HEK293 (cell line): ENCODE measurements at regions not wholly inside any gene's neighbourhood (a gene's known extent, or its start where the extent isn't known, plus 50 kb on each side); places are given as distances from the start of the nearest gene placed in this dataset.

Experiments
- CTCF ChIA-PET: fragments of 350-600 bp; formaldehyde crosslinking; extraction: SDS; loops from one replicate; lab custom pipeline; 2021; ENCODE audit warnings: antibody characterized with exemption; lab: Yijun Ruan, JAX
- POLR2A ChIA-PET: fragments of 300-600 bp; formaldehyde crosslinking; extraction: SDS; loops from one replicate; lab custom pipeline; 2020; ENCODE audit warnings: antibody characterized with exemption, inconsistent platforms; lab: Yijun Ruan, JAX
- H3K27ac ChIP-seq: fragments of 200-500 bp; sonication (Bioruptor generic); 2 replicates; pipeline ENCODE4 v1.5.1; 2014; ENCODE audit warnings: low read depth, low read length, control low read depth, inconsistent platforms; ENCODE audit errors: extremely low read depth
- H3K36me3 ChIP-seq, 2 experiments: fragments of 200-500 bp in 1 of 2; sonication (Bioruptor generic) in 1 of 2; 1 replicate in 1 of 2; 2 replicates in 1 of 2; pipeline ENCODE4 v1.5.1; 2014 to 2017; ENCODE audit warnings: inconsistent platforms in 2 of 2, low read length in 2 of 2; ENCODE audit not compliant: control insufficient read depth in 2 of 2, insufficient read depth in 1 of 2
- H3K4me1 ChIP-seq: fragments of 200-500 bp; sonication (Bioruptor generic); 2 replicates; pipeline ENCODE4 v1.5.1; 2014; ENCODE audit warnings: mild to moderate bottlenecking, low read length, inconsistent platforms; ENCODE audit not compliant: control insufficient read depth, insufficient read depth
- H3K4me3 ChIP-seq: 2 replicates; pipeline ENCODE4 v1.5.1; 2011; ENCODE audit warnings: low read depth, mild to moderate bottlenecking, control low read depth, low read length, moderate library complexity
- H3K9me3 ChIP-seq: fragments of 200-500 bp; sonication (Bioruptor generic); 2 replicates; pipeline ENCODE4 v1.5.1; 2014; ENCODE audit warnings: low read depth, low read length, inconsistent platforms; ENCODE audit not compliant: control insufficient read depth, insufficient read depth
- EGR2 ChIP-seq: fragments of 450-650 bp; formaldehyde crosslinking; IDR thresholded peaks from 2 replicates; pipeline ENCODE4 v1.5.1; 2016; ENCODE audit warnings: low read depth, missing biosample characterization, missing genetic modification characterization
- FEZF1 ChIP-seq: fragments of 450-650 bp; formaldehyde crosslinking; IDR thresholded peaks from 2 replicates; pipeline ENCODE4 v1.5.1; 2016; ENCODE audit warnings: missing biosample characterization, missing genetic modification characterization
- IKZF3 ChIP-seq: fragments of 450-650 bp; IDR thresholded peaks from 2 replicates; pipeline ENCODE4 v1.5.0; 2018; ENCODE audit warnings: missing biosample characterization, mild to moderate bottlenecking, missing genetic modification characterization, moderate library complexity
- ZBTB1 ChIP-seq: fragments of 450-650 bp; formaldehyde crosslinking; IDR thresholded peaks from 2 replicates; pipeline ENCODE4 v1.5.1; 2016; ENCODE audit warnings: missing biosample characterization, missing genetic modification characterization
- ZBTB8A ChIP-seq: fragments of 450-650 bp; formaldehyde crosslinking; IDR thresholded peaks from 2 replicates; pipeline ENCODE4 v1.5.1; 2016; ENCODE audit warnings: missing biosample characterization, missing genetic modification characterization
- ZFHX2 ChIP-seq: fragments of 450-650 bp; formaldehyde crosslinking; conservative IDR thresholded peaks from 2 replicates; pipeline ENCODE4 v1.5.1; 2016; ENCODE audit warnings: missing biosample characterization, missing genetic modification characterization
- ZNF132 ChIP-seq: fragments of 450-650 bp; formaldehyde crosslinking; IDR thresholded peaks from 2 replicates; pipeline ENCODE4 v1.5.1; 2017; ENCODE audit warnings: missing biosample characterization, missing genetic modification characterization, borderline replicate concordance
- ZNF214 ChIP-seq: fragments of 450-650 bp; formaldehyde crosslinking; IDR thresholded peaks from 2 replicates; pipeline ENCODE4 v1.5.1; 2017; ENCODE audit warnings: missing biosample characterization, mild to moderate bottlenecking, missing genetic modification characterization, borderline replicate concordance
- ZNF23 ChIP-seq: fragments of 450-650 bp; formaldehyde crosslinking; IDR thresholded peaks from 2 replicates; pipeline ENCODE4 v1.5.1; 2016; ENCODE audit warnings: missing biosample characterization, missing genetic modification characterization, borderline replicate concordance
- ZNF239 ChIP-seq: fragments of 450-650 bp; formaldehyde crosslinking; IDR thresholded peaks from 2 replicates; pipeline ENCODE4 v1.5.1; 2016; ENCODE audit warnings: missing biosample characterization, missing genetic modification characterization
- ZNF366 ChIP-seq: fragments of 450-650 bp; formaldehyde crosslinking; conservative IDR thresholded peaks from 2 replicates; pipeline ENCODE4 v1.5.1; 2016; ENCODE audit warnings: missing biosample characterization, missing genetic modification characterization
- ZNF404 ChIP-seq: fragments of 450-650 bp; formaldehyde crosslinking; IDR thresholded peaks from 2 replicates; pipeline ENCODE4 v1.5.1; 2017; ENCODE audit warnings: missing biosample characterization, missing genetic modification characterization
- ZNF433 ChIP-seq: fragments of 450-650 bp; formaldehyde crosslinking; IDR thresholded peaks from 2 replicates; pipeline ENCODE4 v1.5.1; 2016; ENCODE audit warnings: missing biosample characterization, missing genetic modification characterization, low read depth
- ZNF518A ChIP-seq: fragments of 450-650 bp; formaldehyde crosslinking; conservative IDR thresholded peaks from 2 replicates; pipeline ENCODE4 v1.5.1; 2016; ENCODE audit warnings: low read depth, missing biosample characterization, missing genetic modification characterization
- ZNF549 ChIP-seq: fragments of 450-650 bp; IDR thresholded peaks from 2 replicates; pipeline ENCODE4 v1.5.1; 2018; ENCODE audit warnings: missing biosample characterization, missing genetic modification characterization, mild to moderate bottlenecking, inconsistent platforms, moderate library complexity
- ZNF558 ChIP-seq: fragments of 450-650 bp; formaldehyde crosslinking; IDR thresholded peaks from 2 replicates; pipeline ENCODE4 v1.5.1; 2016; ENCODE audit warnings: missing biosample characterization, missing genetic modification characterization
- ZNF626 ChIP-seq: fragments of 450-650 bp; sonication (Bioruptor Pico); formaldehyde crosslinking; IDR thresholded peaks from 2 replicates; pipeline ENCODE4 v1.5.1; 2018; ENCODE audit warnings: missing biosample characterization, missing genetic modification characterization, inconsistent platforms
- ZNF660 ChIP-seq: fragments of 450-650 bp; IDR thresholded peaks from 2 replicates; pipeline ENCODE4 v1.5.1; 2018; ENCODE audit warnings: missing biosample characterization, mild to moderate bottlenecking, missing genetic modification characterization
- ZNF664 ChIP-seq: fragments of 450-650 bp; formaldehyde crosslinking; IDR thresholded peaks from 2 replicates; pipeline ENCODE4 v1.5.1; 2016; ENCODE audit warnings: missing biosample characterization, missing genetic modification characterization
- ZSCAN18 ChIP-seq: fragments of 450-650 bp; formaldehyde crosslinking; IDR thresholded peaks from 2 replicates; pipeline ENCODE4 v1.5.1; 2016; ENCODE audit warnings: missing biosample characterization, missing genetic modification characterization
- TF ChIP-seq, protein P1 (sequence below): fragments of 450-650 bp; formaldehyde crosslinking; conservative IDR thresholded peaks from 2 replicates; pipeline ENCODE4 v1.5.1; 2016; ENCODE audit warnings: low read depth, missing biosample characterization, missing genetic modification characterization

GRCh38 chr13:66106246-66106645, 1123.9 kb downstream of the PCDH9 start:
- TF ChIP-seq ZNF558 (tag by site-specific recombination), result no peak
- Histone ChIP-seq H3K27ac (no peak overlapping the region), H3K36me3 (no peaks in the 10 kb centered on the region), H3K4me1 (no peaks in the 10 kb centered on the region), H3K9me3 (no peaks in the 10 kb centered on the region), H3K4me3 (no peak overlapping the region)
- ChIA-PET POLR2A (no interaction called here), CTCF (interaction anchor here (0.6 kb wide), 1 partner anchor 1126 kb away, joined by 3 read pairs; no protein-coding TSS in a partner anchor)

- Histone ChIP-seq H3K4me1 (no peaks in the 10 kb centered on the region), H3K36me3 (no peaks in the 10 kb centered on the region), H3K9me3 (no peaks in the 10 kb centered on the region), H3K4me3 (no peak overlapping the region), H3K27ac (no peak overlapping the region)
- CTCF ChIA-PET, result interaction anchor here (0.6 kb wide), 1 partner anchor 12 kb away, joined by 5 read pairs; no protein-coding TSS in a partner anchor
- POLR2A ChIA-PET, result no interaction called here
- TF ChIP-seq ZNF23 (tag by site-specific recombination), result no peak
- no peak for TF ChIP-seq ZNF626 (tag by site-specific recombination)
- TF ChIP-seq ZFHX2, result no peak
- no peak for TF ChIP-seq ZNF664 (tag by site-specific recombination)
- no peak for TF ChIP-seq ZNF366 (tag by site-specific recombination)
- no peak for TF ChIP-seq ZSCAN18
- no peak for TF ChIP-seq ZNF404 (tag by site-specific recombination)
- TF ChIP-seq IKZF3 (tag by site-specific recombination), result no peak
- TF ChIP-seq ZNF549 (tag by site-specific recombination), result no peak
- TF ChIP-seq ZNF239 (tag by site-specific recombination), result no peak
- TF ChIP-seq, protein P1, sequence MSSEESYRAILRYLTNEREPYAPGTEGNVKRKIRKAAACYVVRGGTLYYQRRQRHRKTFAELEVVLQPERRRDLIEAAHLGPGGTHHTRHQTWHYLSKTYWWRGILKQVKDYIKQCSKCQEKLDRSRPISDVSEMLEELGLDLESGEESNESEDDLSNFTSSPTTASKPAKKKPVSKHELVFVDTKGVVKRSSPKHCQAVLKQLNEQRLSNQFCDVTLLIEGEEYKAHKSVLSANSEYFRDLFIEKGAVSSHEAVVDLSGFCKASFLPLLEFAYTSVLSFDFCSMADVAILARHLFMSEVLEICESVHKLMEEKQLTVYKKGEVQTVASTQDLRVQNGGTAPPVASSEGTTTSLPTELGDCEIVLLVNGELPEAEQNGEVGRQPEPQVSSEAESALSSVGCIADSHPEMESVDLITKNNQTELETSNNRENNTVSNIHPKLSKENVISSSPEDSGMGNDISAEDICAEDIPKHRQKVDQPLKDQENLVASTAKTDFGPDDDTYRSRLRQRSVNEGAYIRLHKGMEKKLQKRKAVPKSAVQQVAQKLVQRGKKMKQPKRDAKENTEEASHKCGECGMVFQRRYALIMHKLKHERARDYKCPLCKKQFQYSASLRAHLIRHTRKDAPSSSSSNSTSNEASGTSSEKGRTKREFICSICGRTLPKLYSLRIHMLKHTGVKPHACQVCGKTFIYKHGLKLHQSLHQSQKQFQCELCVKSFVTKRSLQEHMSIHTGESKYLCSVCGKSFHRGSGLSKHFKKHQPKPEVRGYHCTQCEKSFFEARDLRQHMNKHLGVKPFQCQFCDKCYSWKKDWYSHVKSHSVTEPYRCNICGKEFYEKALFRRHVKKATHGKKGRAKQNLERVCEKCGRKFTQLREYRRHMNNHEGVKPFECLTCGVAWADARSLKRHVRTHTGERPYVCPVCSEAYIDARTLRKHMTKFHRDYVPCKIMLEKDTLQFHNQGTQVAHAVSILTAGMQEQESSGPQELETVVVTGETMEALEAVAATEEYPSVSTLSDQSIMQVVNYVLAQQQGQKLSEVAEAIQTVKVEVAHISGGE (tag by site-specific recombination), result no peak
- no peak for TF ChIP-seq ZNF433 (tag by site-specific recombination)
- TF ChIP-seq ZBTB8A (tag by site-specific recombination), result no peak
- TF ChIP-seq ZBTB1 (tag by site-specific recombination), result no peak
- TF ChIP-seq EGR2 (tag by site-specific recombination), result no peak
- no peak for TF ChIP-seq ZNF214
- no peak for TF ChIP-seq FEZF1 (tag by site-specific recombination)
Observed at GRCh38 chr13:66102864-66103263, 1127.3 kb downstream of the PCDH9 start.

GRCh38 chr13:66099825-66100224, 1130.3 kb downstream of the PCDH9 start:
- no peak overlapping the region for H3K4me3 ChIP-seq
- no peaks in the 10 kb centered on the region for H3K9me3 ChIP-seq
- H3K36me3 ChIP-seq, result no peaks in the 10 kb centered on the region
- H3K27ac ChIP-seq, result no peak overlapping the region
- no peaks in the 10 kb centered on the region for H3K4me1 ChIP-seq
- ChIA-PET CTCF (no interaction called here), POLR2A (no interaction called here)
- TF ChIP-seq ZNF132, result no peak
- TF ChIP-seq ZNF660 (tag by site-specific recombination), result no peak
- no peak for TF ChIP-seq ZNF518A (tag by site-specific recombination)
